ENCODE measurements at regions not wholly inside any gene's neighbourhood (a gene's known extent, or its start where the extent isn't known, plus 50 kb on each side); places are given as distances from the start of the nearest gene placed in this dataset.
A peak's percentile ranks its signal among the peaks of the same experiment; 100 is the strongest.

DNA sequence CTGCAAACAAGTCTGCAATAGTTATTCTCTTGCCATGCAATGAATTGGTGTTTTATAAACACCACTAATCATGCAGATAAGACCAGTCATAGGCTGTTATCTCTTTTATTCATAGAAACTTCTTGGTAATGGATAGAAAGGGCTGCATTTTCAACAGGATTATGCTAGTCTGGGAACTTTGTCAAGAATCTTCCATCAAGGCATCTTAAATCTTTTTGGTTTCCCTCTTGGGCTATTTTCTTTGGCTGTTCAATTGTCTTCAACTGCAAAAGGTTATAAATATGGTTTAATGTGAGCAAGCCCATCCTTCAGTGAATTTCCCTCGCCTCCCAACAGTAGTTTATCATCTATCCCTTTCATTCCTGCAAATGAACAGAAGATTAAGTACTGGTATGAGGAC lies 59.0 kb upstream of the MINAR1 start:
- DNase-seq (ENCODE audit: low read depth), result no peak
- TF ChIP-seq, protein P1, sequence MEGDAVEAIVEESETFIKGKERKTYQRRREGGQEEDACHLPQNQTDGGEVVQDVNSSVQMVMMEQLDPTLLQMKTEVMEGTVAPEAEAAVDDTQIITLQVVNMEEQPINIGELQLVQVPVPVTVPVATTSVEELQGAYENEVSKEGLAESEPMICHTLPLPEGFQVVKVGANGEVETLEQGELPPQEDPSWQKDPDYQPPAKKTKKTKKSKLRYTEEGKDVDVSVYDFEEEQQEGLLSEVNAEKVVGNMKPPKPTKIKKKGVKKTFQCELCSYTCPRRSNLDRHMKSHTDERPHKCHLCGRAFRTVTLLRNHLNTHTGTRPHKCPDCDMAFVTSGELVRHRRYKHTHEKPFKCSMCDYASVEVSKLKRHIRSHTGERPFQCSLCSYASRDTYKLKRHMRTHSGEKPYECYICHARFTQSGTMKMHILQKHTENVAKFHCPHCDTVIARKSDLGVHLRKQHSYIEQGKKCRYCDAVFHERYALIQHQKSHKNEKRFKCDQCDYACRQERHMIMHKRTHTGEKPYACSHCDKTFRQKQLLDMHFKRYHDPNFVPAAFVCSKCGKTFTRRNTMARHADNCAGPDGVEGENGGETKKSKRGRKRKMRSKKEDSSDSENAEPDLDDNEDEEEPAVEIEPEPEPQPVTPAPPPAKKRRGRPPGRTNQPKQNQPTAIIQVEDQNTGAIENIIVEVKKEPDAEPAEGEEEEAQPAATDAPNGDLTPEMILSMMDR (conservative IDR thresholded peaks at IDR 0.05; ENCODE audit: low read depth, low read length), result no peak
- H3K4me3 ChIP-seq (ENCODE audit: low read length), result no peak overlapping the region

DNA sequence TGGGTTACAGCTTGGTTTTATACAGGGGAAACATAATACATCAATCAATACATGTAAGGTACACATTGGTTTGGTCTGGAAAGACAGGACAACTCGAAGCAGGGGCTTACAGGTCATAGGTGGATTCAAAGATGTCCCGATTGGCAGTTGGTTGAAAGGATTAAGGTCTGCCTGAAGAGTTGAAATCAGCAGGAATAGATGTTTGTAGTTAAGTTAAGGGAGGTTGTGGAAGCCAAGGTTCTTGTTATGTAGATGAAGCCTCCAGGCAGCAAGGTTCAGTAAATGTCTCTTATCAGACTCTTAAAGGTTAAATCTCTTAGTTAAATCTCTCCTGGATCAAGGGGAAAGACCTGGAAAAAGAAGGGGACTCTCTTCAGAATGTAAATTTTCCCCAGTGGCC lies 58.4 kb upstream of the MINAR1 start:
- H3K4me3 ChIP-seq (ENCODE audit: low read length), result no peak overlapping the region
- no peak for DNase-seq (ENCODE audit: low read depth)
- TF ChIP-seq, protein P1 (conservative IDR thresholded peaks at IDR 0.05; ENCODE audit: low read depth, low read length), result no peak

DNA sequence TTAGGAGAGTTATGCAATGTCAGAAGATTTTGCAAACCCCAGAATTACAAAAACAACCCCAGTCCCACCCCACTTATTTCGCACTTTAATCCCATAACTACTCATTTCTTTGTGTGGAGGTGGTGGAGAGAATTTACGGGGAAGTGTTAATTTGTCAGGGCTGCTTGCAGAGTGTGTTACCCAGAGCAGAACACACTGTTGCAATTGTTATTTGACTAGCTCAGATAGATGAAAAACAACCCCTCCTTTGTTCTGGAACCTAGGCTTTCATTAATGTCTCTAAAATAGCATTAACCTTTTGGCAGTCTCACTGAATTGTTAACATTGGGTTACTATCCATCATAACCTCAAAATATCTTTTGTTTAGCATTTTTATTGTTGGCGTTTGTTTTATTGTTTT lies 55.8 kb upstream of the MINAR1 start:
- H3K4me3 ChIP-seq (ENCODE audit: low read length), result no peak overlapping the region
- no peak for DNase-seq (ENCODE audit: low read depth)
- TF ChIP-seq, protein P1 (conservative IDR thresholded peaks at IDR 0.05; ENCODE audit: low read depth, low read length), result no peak

DNA sequence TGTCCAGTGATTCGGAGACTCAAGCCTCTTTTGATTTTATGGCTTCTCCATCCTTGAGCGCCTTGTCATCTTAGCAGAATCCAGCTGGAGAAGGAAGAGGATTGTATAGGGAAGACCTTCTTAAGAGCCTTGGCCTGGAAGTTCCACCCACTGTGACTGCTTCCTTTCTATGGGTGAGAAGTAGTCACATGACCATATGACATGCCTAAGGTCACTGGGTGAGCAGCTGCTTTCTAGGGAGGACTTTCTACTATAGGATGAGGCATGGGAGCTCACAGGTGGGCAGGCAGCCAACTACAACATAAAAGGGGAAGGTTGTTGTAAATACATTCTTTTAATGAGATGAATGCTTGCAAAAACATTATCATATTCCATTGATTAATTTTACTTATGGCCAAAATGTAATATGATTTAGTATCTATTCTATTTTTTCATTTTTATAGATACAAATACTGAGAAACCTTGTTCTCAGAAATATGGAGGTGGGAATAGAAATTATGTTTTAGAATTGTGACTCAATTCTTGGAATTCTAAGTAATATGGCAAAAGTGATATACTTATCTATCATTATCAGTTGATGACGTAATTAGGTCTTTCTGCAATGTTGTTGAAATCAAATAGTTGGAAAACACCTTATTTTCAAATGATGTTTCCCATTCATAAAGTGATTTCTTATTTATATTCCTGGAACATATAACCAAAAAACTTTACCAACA lies 53.6 kb upstream of the MINAR1 start:
- H3K4me3 ChIP-seq (ENCODE audit: low read length), result no peak overlapping the region
- DNase-seq (ENCODE audit: low read depth), result no peak
- TF ChIP-seq, protein P1 (conservative IDR thresholded peaks at IDR 0.05; ENCODE audit: low read depth, low read length), result no peak

DNA sequence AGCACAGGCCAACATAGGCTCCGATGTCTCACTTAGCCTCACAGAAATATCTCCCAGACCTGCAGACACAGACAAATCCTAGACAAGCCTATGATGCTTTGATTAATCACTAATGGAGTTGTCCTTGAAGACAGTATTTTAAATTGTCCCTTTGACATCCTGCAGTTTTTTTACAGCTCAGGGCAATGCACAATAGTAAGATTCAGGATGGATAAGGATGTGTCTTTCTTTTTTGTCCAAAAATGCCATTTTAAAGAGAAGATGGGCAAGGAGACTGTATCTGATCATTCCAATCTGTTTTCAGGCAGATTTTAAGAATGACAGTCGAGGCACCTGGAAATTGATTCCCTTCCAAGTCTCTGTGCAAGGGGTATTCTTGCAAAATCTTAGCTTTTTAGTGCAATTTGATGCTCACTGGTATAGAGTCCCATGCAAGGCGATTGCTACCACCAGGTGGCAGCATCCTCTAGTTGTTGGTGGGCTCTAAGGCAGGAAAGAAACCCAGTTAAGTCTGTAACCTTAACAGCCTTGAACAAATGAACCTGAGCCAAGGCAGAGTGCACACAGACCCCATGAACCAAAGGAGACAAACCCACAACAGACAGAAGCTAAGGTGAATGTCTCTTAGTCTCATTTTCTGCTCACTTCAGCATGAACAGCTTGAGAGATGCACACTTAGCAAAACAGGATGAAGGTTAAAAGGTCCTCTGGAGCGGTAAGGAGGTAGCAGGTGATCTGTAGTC lies 51.2 kb upstream of the MINAR1 start:
- peak; percentile 24 for DNase-seq (ENCODE audit: low read depth)
- H3K4me3 ChIP-seq (ENCODE audit: low read length), result no peak overlapping the region
- TF ChIP-seq, protein P1 (conservative IDR thresholded peaks at IDR 0.05; ENCODE audit: low read depth, low read length), result peak; percentile 97

DNA sequence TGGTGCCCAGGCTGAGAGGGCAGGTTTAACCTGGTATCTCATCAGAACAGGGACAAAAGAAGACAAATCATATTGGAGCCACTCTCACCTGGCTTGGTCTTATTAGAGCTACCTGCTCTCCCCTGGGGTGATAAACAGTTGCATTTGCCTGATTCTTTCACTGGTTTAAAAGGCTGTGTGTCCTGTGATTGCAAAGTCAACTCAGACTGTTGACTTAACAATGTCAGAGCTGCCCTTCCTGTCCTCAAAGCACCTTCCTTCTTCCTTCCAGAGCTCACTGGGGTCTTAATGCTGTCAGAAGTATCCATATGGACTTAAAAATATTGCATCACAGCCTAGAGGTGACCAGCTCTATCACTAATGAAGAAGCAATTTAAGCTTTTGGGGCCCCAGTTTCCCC lies 50.5 kb upstream of the MINAR1 start:
- no peak for DNase-seq (ENCODE audit: low read depth)
- TF ChIP-seq, protein P1 (conservative IDR thresholded peaks at IDR 0.05; ENCODE audit: low read depth, low read length), result no peak
- H3K4me3 ChIP-seq (ENCODE audit: low read length), result no peak overlapping the region
